ENCODE measurements at regions not wholly inside any gene's neighbourhood (a gene's known extent, or its start where the extent isn't known, plus 50 kb on each side); places are given as distances from the start of the nearest gene placed in this dataset.

DNA sequence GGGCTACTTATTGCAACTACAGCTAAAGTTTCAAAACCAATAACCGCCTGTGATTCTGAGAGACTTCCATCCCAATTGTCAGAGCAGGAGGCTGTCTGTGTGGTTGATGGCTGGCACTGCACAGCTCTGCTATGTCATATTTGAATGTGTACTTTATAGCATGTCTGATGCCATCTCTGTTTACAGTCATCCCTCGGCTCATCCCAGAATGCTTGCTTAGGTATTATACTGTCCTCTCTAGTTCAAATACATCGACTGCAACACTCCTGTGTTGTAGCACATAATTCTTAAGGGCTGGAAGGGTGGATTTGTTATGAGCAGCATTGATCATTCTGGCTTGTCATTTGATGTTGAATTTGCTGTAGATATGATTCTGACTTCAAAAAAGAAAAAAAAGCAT lies 1617.5 kb upstream of the TENM3 start:
- TF ChIP-seq, protein P1, sequence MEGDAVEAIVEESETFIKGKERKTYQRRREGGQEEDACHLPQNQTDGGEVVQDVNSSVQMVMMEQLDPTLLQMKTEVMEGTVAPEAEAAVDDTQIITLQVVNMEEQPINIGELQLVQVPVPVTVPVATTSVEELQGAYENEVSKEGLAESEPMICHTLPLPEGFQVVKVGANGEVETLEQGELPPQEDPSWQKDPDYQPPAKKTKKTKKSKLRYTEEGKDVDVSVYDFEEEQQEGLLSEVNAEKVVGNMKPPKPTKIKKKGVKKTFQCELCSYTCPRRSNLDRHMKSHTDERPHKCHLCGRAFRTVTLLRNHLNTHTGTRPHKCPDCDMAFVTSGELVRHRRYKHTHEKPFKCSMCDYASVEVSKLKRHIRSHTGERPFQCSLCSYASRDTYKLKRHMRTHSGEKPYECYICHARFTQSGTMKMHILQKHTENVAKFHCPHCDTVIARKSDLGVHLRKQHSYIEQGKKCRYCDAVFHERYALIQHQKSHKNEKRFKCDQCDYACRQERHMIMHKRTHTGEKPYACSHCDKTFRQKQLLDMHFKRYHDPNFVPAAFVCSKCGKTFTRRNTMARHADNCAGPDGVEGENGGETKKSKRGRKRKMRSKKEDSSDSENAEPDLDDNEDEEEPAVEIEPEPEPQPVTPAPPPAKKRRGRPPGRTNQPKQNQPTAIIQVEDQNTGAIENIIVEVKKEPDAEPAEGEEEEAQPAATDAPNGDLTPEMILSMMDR (IDR thresholded peaks at IDR 0.05 in 4 of 5, conservative IDR thresholded peaks at IDR 0.05 in 1 of 5): no peak
- TF ChIP-seq POLR2A (IDR thresholded peaks at IDR 0.05): no peak

Data from gastrocnemius medialis (tissue), 4 donors.